ENCODE measurements at regions not wholly inside any gene's neighbourhood (a gene's known extent, or its start where the extent isn't known, plus 50 kb on each side); places are given as distances from the start of the nearest gene placed in this dataset.

DNA sequence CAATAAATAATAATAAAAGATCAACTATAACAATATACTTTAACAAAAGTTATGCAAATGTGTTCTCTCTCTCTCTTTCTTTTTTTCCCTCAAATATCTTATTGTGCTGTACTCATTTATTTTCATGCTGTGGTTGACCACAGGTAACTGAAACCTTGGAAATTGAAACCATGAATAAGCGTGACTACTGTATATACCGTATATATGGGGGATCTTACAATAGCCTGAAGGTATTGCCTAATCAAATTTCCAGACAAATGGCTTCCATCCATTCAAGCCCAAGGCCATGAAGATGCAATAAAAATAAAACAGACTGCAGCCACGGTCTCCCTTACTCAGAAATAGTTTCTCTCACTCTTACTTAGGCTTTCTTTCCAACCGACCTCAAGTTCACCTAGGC lies 98.3 kb downstream of the SLITRK6 start:
- Mint-ChIP-seq H3K27me3 (ENCODE audit: insufficient read depth, low read depth) (peaks cover 6% of the 10 kb centered on the region), H3K9me3 (peaks cover 14% of the 10 kb centered on the region), H3K4me3 (no peak overlapping the region), H3K27ac (no peak overlapping the region), H3K36me3 (peaks cover 3% of the 10 kb centered on the region), H3K4me1 (no peaks in the 10 kb centered on the region)
- Histone ChIP-seq H3K27me3 (no peaks in the 10 kb centered on the region), H3K27ac (no peak overlapping the region), H3K79me2 (ENCODE audit: low read depth) (no peaks in the 10 kb centered on the region), H3K9ac (no peak overlapping the region), H3K4me1 (no peaks in the 10 kb centered on the region), H3K36me3 (no peaks in the 10 kb centered on the region), H2AFZ (replicated peaks) (no peak overlapping the region), H3F3A (ENCODE audit: low read depth) (no peaks in the 10 kb centered on the region), H3K9me3 (ENCODE audit: low read depth) (no peaks in the 10 kb centered on the region), H4K20me1 (ENCODE audit: low read depth) (no peaks in the 10 kb centered on the region), H3K4me2 (no peak overlapping the region), H3K4me3 (no peak overlapping the region)
- TF ChIP-seq EZH2 (IDR thresholded peaks at IDR 0.05) (no peak), EZH2phosphoT487 (IDR thresholded peaks at IDR 0.05) (no peak)
- TF ChIP-seq, protein P1, sequence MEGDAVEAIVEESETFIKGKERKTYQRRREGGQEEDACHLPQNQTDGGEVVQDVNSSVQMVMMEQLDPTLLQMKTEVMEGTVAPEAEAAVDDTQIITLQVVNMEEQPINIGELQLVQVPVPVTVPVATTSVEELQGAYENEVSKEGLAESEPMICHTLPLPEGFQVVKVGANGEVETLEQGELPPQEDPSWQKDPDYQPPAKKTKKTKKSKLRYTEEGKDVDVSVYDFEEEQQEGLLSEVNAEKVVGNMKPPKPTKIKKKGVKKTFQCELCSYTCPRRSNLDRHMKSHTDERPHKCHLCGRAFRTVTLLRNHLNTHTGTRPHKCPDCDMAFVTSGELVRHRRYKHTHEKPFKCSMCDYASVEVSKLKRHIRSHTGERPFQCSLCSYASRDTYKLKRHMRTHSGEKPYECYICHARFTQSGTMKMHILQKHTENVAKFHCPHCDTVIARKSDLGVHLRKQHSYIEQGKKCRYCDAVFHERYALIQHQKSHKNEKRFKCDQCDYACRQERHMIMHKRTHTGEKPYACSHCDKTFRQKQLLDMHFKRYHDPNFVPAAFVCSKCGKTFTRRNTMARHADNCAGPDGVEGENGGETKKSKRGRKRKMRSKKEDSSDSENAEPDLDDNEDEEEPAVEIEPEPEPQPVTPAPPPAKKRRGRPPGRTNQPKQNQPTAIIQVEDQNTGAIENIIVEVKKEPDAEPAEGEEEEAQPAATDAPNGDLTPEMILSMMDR (IDR thresholded peaks at IDR 0.05): no peak
- DNase-seq (ENCODE audit: low spot score): no peak

- TF ChIP-seq, protein P1 (IDR thresholded peaks at IDR 0.05): no peak
- TF ChIP-seq EZH2 (IDR thresholded peaks at IDR 0.05) (no peak), EZH2phosphoT487 (IDR thresholded peaks at IDR 0.05) (no peak)
- Histone ChIP-seq H3K9ac (no peak overlapping the region), H2AFZ (replicated peaks) (no peak overlapping the region), H3F3A (ENCODE audit: low read depth) (no peaks in the 10 kb centered on the region), H3K36me3 (no peaks in the 10 kb centered on the region), H3K79me2 (ENCODE audit: low read depth) (no peaks in the 10 kb centered on the region), H3K27me3 (no peaks in the 10 kb centered on the region), H3K4me1 (no peaks in the 10 kb centered on the region), H3K4me3 (no peak overlapping the region), H3K27ac (no peak overlapping the region), H3K4me2 (no peak overlapping the region), H4K20me1 (ENCODE audit: low read depth) (no peaks in the 10 kb centered on the region), H3K9me3 (ENCODE audit: low read depth) (no peaks in the 10 kb centered on the region)
- peaks cover 3% of the 10 kb centered on the region for H3K36me3 Mint-ChIP-seq
- H3K27me3 Mint-ChIP-seq (ENCODE audit: insufficient read depth, low read depth): peaks cover 7% of the 10 kb centered on the region
- H3K9me3 Mint-ChIP-seq: peaks cover 14% of the 10 kb centered on the region
- no peak overlapping the region for H3K4me3 Mint-ChIP-seq
- H3K27ac Mint-ChIP-seq: no peak overlapping the region
- no peak for DNase-seq (ENCODE audit: low spot score)
- H3K4me1 Mint-ChIP-seq: no peaks in the 10 kb centered on the region
Measured at GRCh38 chr13:85698256-85698655, 101.0 kb downstream of the SLITRK6 start.

GRCh38 chr13:85694992-85695391 lies 104.2 kb downstream of the SLITRK6 start:
- H3K27me3 Mint-ChIP-seq (ENCODE audit: insufficient read depth, low read depth): peaks cover 7% of the 10 kb centered on the region

More at GRCh38 chr13:85694992-85695391, 104.2 kb downstream of the SLITRK6 start:
- peaks cover 3% of the 10 kb centered on the region for H3K36me3 Mint-ChIP-seq
- H3K36me3 ChIP-seq: no peaks in the 10 kb centered on the region
- H3K9ac ChIP-seq: no peak overlapping the region
- H3K4me3 ChIP-seq: no peak overlapping the region
- no peak overlapping the region for H3K27ac Mint-ChIP-seq
- no peaks in the 10 kb centered on the region for H3K4me1 ChIP-seq
- TF ChIP-seq EZH2phosphoT487 (IDR thresholded peaks at IDR 0.05) (no peak), EZH2 (IDR thresholded peaks at IDR 0.05) (no peak)
- TF ChIP-seq, protein P1 (IDR thresholded peaks at IDR 0.05): no peak
- no peak overlapping the region for H3K4me2 ChIP-seq
- no peaks in the 10 kb centered on the region for H3F3A ChIP-seq (ENCODE audit: low read depth)
- peaks cover 10% of the 10 kb centered on the region for H3K9me3 Mint-ChIP-seq
- H3K4me1 Mint-ChIP-seq: no peaks in the 10 kb centered on the region
- H3K9me3 ChIP-seq (ENCODE audit: low read depth): no peaks in the 10 kb centered on the region
- H4K20me1 ChIP-seq (ENCODE audit: low read depth): no peaks in the 10 kb centered on the region
- no peaks in the 10 kb centered on the region for H3K27me3 ChIP-seq
- DNase-seq (ENCODE audit: low spot score): no peak
- no peak overlapping the region for H2AFZ ChIP-seq (replicated peaks)
- no peak overlapping the region for H3K27ac ChIP-seq
- no peaks in the 10 kb centered on the region for H3K79me2 ChIP-seq (ENCODE audit: low read depth)
- H3K4me3 Mint-ChIP-seq: no peak overlapping the region
